ENCODE measurements at regions not wholly inside any gene's neighbourhood (a gene's known extent, or its start where the extent isn't known, plus 50 kb on each side); places are given as distances from the start of the nearest gene placed in this dataset.
"Not testable (repeated sequence)": the region's sequence is repeated elsewhere in the genome, so short reads cannot be mapped to it uniquely, and the experiment has no call there.

DNA sequence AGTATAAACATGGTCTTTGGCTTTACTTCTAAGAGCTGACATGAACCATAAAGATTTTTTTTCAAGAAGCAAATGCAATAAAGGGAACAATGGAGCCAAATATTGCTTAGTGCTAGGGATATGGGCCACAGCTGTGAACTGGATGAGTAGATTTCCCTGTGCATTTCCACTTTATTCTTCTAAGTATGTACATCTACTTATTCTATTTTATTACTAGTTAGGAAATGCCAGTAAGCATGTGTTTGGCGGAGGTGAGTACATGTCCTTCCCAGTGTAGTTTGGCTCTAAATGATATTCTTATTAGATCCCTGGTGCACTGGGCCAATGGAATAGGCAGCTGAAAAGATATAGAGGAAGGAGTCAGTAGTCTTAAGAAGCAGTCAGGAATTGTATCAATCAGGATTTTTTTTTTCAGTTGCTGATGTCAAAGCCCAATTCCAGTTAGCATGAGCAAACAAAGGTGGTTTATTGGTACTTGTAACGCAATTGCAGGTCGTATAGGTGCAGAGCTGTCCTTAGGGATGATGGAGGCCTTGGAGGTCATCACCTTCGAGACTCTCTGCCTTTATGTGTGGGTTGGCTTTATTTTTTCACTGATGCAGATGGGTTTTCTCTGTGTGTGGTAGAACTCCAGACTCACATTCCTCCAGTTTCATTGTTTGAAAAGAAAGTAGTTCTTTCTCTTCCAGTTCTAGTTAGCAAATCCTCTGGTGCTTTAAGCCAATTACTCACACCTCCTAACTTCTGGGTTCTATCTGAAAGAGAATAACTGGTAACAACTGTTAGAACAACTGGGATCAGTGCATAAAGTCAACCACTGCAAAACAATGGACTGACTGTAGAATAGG lies 139.0 kb upstream of the LRIG3 start:
- DNase-seq: no peak
- WGBS, 3 donors: 88 to 94% (median 90%) methylated on average over 4 of the region's 4 CpGs
- H3K27me3 ChIP-seq: no peaks in the 10 kb centered on the region
- no peaks in the 10 kb centered on the region for H3K4me1 ChIP-seq (ENCODE audit: insufficient read depth)
- H3K27ac ChIP-seq: no peak overlapping the region
- TF ChIP-seq, protein P1, sequence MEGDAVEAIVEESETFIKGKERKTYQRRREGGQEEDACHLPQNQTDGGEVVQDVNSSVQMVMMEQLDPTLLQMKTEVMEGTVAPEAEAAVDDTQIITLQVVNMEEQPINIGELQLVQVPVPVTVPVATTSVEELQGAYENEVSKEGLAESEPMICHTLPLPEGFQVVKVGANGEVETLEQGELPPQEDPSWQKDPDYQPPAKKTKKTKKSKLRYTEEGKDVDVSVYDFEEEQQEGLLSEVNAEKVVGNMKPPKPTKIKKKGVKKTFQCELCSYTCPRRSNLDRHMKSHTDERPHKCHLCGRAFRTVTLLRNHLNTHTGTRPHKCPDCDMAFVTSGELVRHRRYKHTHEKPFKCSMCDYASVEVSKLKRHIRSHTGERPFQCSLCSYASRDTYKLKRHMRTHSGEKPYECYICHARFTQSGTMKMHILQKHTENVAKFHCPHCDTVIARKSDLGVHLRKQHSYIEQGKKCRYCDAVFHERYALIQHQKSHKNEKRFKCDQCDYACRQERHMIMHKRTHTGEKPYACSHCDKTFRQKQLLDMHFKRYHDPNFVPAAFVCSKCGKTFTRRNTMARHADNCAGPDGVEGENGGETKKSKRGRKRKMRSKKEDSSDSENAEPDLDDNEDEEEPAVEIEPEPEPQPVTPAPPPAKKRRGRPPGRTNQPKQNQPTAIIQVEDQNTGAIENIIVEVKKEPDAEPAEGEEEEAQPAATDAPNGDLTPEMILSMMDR (IDR thresholded peaks at IDR 0.05): no peak
- TF ChIP-seq POLR2A (IDR thresholded peaks at IDR 0.05): no peak
- TF ChIP-seq EP300 (IDR thresholded peaks at IDR 0.05): no peak
- no peaks in the 10 kb centered on the region for H3K36me3 ChIP-seq
- intact Hi-C loops (cut with DNase I): no loop called here
- H3K9me3 ChIP-seq: no peaks in the 10 kb centered on the region
- H3K4me3 ChIP-seq: no peak overlapping the region

DNA sequence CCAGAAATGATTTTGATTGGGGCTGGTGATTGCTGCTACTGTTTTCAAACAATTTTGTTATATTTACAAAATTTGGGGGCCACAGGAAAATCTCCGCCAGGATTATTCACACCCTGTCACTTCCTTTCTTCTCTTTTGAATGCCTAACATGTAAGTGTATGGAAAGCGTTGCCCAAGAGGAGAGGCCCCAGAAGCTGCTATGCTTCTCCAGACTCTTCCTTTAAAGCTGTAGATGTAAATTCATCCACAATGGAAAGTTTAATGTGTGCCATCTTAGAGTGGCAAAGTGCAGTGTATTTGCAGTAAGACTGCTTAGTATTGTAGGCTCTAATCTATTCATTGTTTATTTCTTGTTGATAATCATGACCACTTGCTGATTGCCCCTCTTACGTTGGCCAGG lies 136.7 kb upstream of the LRIG3 start:
- H3K36me3 ChIP-seq: no peaks in the 10 kb centered on the region
- 85 to 95% (median 94%) methylated on average over 3 of the region's 3 CpGs for WGBS, 3 donors
- H3K4me3 ChIP-seq: no peak overlapping the region
- H3K4me1 ChIP-seq (ENCODE audit: insufficient read depth): no peaks in the 10 kb centered on the region
- H3K9me3 ChIP-seq: no peaks in the 10 kb centered on the region
- no peak for DNase-seq
- no peak overlapping the region for H3K27ac ChIP-seq
- TF ChIP-seq, protein P1 (IDR thresholded peaks at IDR 0.05): no peak
- no peak for TF ChIP-seq POLR2A (IDR thresholded peaks at IDR 0.05)
- TF ChIP-seq EP300 (IDR thresholded peaks at IDR 0.05): no peak
- intact Hi-C loops (cut with DNase I): no loop called here
- H3K27me3 ChIP-seq: no peaks in the 10 kb centered on the region

DNA sequence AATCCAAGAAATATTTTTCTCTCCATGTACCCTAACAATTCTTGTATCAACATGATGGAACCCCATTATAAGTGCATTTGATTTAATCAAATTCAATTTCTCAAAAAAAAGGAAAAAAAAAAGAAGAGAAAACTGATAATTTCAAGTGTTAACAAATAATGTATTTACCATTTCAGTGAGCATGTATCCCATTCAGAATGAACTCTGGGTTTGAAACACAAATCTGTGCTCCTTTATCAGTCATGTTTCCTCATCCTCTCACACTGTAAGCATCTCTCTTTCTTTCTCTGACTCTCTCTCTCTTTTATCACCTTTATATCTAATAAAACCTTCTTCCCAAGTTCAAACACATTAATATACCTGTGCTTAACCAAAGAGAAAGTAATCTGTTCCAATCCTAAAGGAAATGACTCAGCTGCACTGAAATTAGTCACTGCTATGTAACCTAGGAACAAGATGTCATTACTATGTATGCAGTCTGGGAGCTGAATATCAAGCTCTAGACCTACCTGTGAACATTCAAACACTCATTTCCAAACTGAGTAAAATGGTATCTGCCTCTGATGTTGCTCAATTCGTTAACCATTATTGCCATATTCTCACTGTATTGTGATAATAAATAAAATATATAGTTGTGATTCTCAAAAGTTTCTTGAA lies 135.0 kb upstream of the LRIG3 start:
- WGBS, 3 donors: 0 to 43% (median 0%) methylated on average over 1 of the region's 1 CpG
- intact Hi-C loops (cut with DNase I): no loop called here
- DNase-seq: no peak

GRCh38 chr12:59053266-59053899 lies 133.1 kb upstream of the LRIG3 start:
- H3K27ac ChIP-seq; H3K4me1 ChIP-seq (ENCODE audit: insufficient read depth); H3K9me3 ChIP-seq; H3K4me3 ChIP-seq; intact Hi-C loops (cut with DNase I); H3K27me3 ChIP-seq; DNase-seq; H3K36me3 ChIP-seq: not testable (repeated sequence)
- WGBS, 3 donors: 73 to 84% (median 75%) methylated on average over 11 of the region's 11 CpGs

More for the DNA sequence above, 135.0 kb upstream of the LRIG3 start:
- H3K27me3 ChIP-seq: no peaks in the 10 kb centered on the region
- H3K36me3 ChIP-seq: no peaks in the 10 kb centered on the region
- no peak for TF ChIP-seq EP300 (IDR thresholded peaks at IDR 0.05)
- no peak for TF ChIP-seq POLR2A (IDR thresholded peaks at IDR 0.05)
- TF ChIP-seq, protein P1 (IDR thresholded peaks at IDR 0.05): no peak
- H3K4me3 ChIP-seq: no peak overlapping the region
- no peak overlapping the region for H3K27ac ChIP-seq
- H3K9me3 ChIP-seq: no peaks in the 10 kb centered on the region
- no peaks in the 10 kb centered on the region for H3K4me1 ChIP-seq (ENCODE audit: insufficient read depth)

All from ovary (tissue), 7 donors.